ENCODE measurements at regions not wholly inside any gene's neighbourhood (a gene's known extent, or its start where the extent isn't known, plus 50 kb on each side); places are given as distances from the start of the nearest gene placed in this dataset.

DNA sequence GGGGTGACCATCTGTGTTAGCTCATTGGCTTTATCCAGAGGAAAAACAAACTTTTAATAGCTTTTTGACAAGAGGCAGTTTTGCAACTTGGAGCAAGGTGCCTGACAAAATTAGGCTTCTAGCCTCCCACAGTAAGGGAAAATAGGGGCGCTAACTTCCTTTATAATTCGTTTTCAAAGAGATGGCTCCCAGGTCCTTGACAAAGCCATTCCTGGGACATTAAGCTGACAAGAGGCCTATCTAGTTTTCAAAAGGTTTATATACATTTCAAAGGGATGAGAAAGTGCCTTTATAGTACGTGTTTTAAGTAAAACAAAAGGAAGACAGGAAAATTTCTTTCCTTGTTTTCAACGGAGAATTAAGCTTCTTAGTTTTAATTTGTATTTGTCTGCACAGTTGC, 159.4 kb upstream of the GCFC2 start:
- TF ChIP-seq, protein P1, sequence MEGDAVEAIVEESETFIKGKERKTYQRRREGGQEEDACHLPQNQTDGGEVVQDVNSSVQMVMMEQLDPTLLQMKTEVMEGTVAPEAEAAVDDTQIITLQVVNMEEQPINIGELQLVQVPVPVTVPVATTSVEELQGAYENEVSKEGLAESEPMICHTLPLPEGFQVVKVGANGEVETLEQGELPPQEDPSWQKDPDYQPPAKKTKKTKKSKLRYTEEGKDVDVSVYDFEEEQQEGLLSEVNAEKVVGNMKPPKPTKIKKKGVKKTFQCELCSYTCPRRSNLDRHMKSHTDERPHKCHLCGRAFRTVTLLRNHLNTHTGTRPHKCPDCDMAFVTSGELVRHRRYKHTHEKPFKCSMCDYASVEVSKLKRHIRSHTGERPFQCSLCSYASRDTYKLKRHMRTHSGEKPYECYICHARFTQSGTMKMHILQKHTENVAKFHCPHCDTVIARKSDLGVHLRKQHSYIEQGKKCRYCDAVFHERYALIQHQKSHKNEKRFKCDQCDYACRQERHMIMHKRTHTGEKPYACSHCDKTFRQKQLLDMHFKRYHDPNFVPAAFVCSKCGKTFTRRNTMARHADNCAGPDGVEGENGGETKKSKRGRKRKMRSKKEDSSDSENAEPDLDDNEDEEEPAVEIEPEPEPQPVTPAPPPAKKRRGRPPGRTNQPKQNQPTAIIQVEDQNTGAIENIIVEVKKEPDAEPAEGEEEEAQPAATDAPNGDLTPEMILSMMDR (IDR thresholded peaks at IDR 0.05; ENCODE audit: extremely low read depth, low read depth, low read length), result no peak
- H3K4me1 ChIP-seq (ENCODE audit: insufficient read depth, low read length), result no peaks in the 10 kb centered on the region
- no peak for DNase-seq (ENCODE audit: insufficient read length, low spot score, missing footprints)
- no peak overlapping the region for H3K27ac ChIP-seq (ENCODE audit: low read depth, low read length)
- no peaks in the 10 kb centered on the region for H3K79me2 ChIP-seq (ENCODE audit: insufficient read depth, low read length)
- H3K4me3 ChIP-seq (ENCODE audit: insufficient read depth, low read length), result no peak overlapping the region
- H3K36me3 ChIP-seq (ENCODE audit: insufficient read depth, low read length), result no peaks in the 10 kb centered on the region
- H3K27me3 ChIP-seq (ENCODE audit: insufficient read depth, low read length), result no peaks in the 10 kb centered on the region
- no peaks in the 10 kb centered on the region for H4K20me1 ChIP-seq (ENCODE audit: insufficient read depth, low read length)
- H3K9me3 ChIP-seq (ENCODE audit: low read depth, low read length), result no peaks in the 10 kb centered on the region
- H2AFZ ChIP-seq (ENCODE audit: low read length), result no peak overlapping the region
- no peak overlapping the region for H3K4me2 ChIP-seq (ENCODE audit: insufficient read depth, low read length)

DNA sequence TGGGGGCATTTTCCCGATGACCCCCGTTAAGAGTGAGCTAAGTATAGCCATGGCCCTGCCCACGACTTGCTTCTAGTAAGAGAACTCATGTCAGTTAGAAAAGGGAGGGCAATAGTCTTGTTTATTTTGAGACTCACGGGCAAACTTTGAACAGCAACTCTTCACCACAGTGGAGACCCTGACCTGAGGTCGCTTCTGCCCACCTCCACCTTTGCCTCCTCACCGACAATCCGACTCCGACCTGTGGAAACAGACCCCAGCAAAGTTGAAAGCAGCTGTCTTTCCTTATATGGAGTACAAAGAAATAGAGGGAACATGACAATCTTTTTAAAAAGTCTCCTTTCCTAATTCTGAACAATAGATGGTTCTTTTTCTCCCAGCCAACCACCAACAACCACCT, 155.0 kb upstream of the GCFC2 start:
- no peak for DNase-seq (ENCODE audit: insufficient read length, low spot score, missing footprints)
- Histone ChIP-seq H3K4me3 (ENCODE audit: insufficient read depth, low read length) (no peak overlapping the region), H4K20me1 (ENCODE audit: insufficient read depth, low read length) (no peaks in the 10 kb centered on the region), H3K79me2 (ENCODE audit: insufficient read depth, low read length) (no peaks in the 10 kb centered on the region), H3K36me3 (ENCODE audit: insufficient read depth, low read length) (no peaks in the 10 kb centered on the region), H3K27ac (ENCODE audit: low read depth, low read length) (no peak overlapping the region), H2AFZ (ENCODE audit: low read length) (no peak overlapping the region), H3K4me1 (ENCODE audit: insufficient read depth, low read length) (no peaks in the 10 kb centered on the region), H3K9me3 (ENCODE audit: low read depth, low read length) (no peaks in the 10 kb centered on the region), H3K4me2 (ENCODE audit: insufficient read depth, low read length) (no peak overlapping the region), H3K27me3 (ENCODE audit: insufficient read depth, low read length) (no peaks in the 10 kb centered on the region)
- TF ChIP-seq, protein P1 (IDR thresholded peaks at IDR 0.05; ENCODE audit: extremely low read depth, low read depth, low read length), result no peak

DNA sequence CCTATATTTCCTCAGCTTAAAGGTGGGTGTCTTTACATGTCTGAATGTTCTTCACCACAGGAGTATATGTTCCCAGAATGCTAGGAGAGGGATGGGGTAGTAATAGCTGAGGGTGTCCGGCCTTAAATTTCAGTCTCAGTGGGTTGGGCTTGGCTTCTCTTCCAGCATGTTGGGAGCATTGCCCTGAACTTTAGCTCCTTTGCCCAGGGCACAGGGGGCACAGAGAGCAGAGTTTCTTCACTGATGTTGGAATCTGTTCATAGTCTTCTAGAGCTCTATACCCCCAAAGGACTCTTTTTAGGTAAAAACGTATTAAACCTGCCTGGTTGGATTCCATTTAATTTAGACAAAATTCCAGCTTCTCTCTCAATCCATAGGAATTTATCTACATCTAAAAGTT, 154.4 kb upstream of the GCFC2 start:
- Histone ChIP-seq H3K4me2 (ENCODE audit: insufficient read depth, low read length) (no peak overlapping the region), H3K36me3 (ENCODE audit: insufficient read depth, low read length) (no peaks in the 10 kb centered on the region), H3K4me1 (ENCODE audit: insufficient read depth, low read length) (no peaks in the 10 kb centered on the region), H3K27me3 (ENCODE audit: insufficient read depth, low read length) (no peaks in the 10 kb centered on the region), H2AFZ (ENCODE audit: low read length) (no peak overlapping the region), H4K20me1 (ENCODE audit: insufficient read depth, low read length) (no peaks in the 10 kb centered on the region), H3K4me3 (ENCODE audit: insufficient read depth, low read length) (no peak overlapping the region), H3K9me3 (ENCODE audit: low read depth, low read length) (no peaks in the 10 kb centered on the region), H3K79me2 (ENCODE audit: insufficient read depth, low read length) (no peaks in the 10 kb centered on the region), H3K27ac (ENCODE audit: low read depth, low read length) (no peak overlapping the region)
- TF ChIP-seq, protein P1 (IDR thresholded peaks at IDR 0.05; ENCODE audit: extremely low read depth, low read depth, low read length), result no peak
- peak; percentile 32 for DNase-seq (ENCODE audit: insufficient read length, low spot score, missing footprints)

DNA sequence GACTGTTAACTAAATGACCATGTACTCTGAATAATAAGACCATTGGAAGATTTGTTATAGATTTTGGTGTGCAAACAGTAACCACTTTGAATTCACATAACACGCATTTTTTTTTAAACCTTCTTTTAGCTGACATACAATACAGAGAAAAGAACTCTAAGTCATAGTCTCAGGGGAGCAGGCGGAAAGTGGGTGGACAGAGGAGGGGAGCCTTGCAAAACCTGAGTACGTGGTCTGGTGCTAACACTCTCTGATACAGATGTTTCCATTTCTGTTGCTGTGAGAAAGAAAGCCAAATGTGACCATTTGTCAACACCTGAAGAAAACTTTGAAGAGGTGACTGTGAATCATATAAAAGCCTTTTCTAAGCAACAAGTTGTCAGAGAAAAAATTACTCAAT, 151.8 kb upstream of the GCFC2 start:
- H3K79me2 ChIP-seq (ENCODE audit: insufficient read depth, low read length), result no peaks in the 10 kb centered on the region
- H3K4me3 ChIP-seq (ENCODE audit: insufficient read depth, low read length), result no peak overlapping the region
- no peak overlapping the region for H3K4me2 ChIP-seq (ENCODE audit: insufficient read depth, low read length)
- no peaks in the 10 kb centered on the region for H3K9me3 ChIP-seq (ENCODE audit: low read depth, low read length)
- DNase-seq (ENCODE audit: insufficient read length, low spot score, missing footprints), result no peak
- no peaks in the 10 kb centered on the region for H3K27me3 ChIP-seq (ENCODE audit: insufficient read depth, low read length)
- no peak overlapping the region for H3K27ac ChIP-seq (ENCODE audit: low read depth, low read length)
- TF ChIP-seq, protein P1 (IDR thresholded peaks at IDR 0.05; ENCODE audit: extremely low read depth, low read depth, low read length), result no peak
- no peaks in the 10 kb centered on the region for H4K20me1 ChIP-seq (ENCODE audit: insufficient read depth, low read length)
- H3K36me3 ChIP-seq (ENCODE audit: insufficient read depth, low read length), result no peaks in the 10 kb centered on the region
- H3K4me1 ChIP-seq (ENCODE audit: insufficient read depth, low read length), result no peaks in the 10 kb centered on the region
- no peak overlapping the region for H2AFZ ChIP-seq (ENCODE audit: low read length)
